Kidney (tissue), 13 donors: ENCODE measurements at regions not wholly inside any gene's neighbourhood (a gene's known extent, or its start where the extent isn't known, plus 50 kb on each side); places are given as distances from the start of the nearest gene placed in this dataset.

Experiments used
- DNase-seq, 5 donors: peaks; one replicate each; pipeline ENCODE4 v3.0.0-alpha.2; 2013 to 2020
- FAIRE-seq: peaks from 2 replicates; lab custom pipeline; 2012; peaks lifted over from hg19 to GRCh38; lab: Jason Lieb, UNC
- H3K27ac ChIP-seq, 2 donors: one replicate each; pipeline ENCODE4 v1.7.0; 2013; ENCODE audit warnings: low read depth in 2 of 2, low read length in 2 of 2, inconsistent platforms in 1 of 2
- H3K27me3 ChIP-seq: one replicate; pipeline ENCODE4 v1.7.1; 2013; ENCODE audit warnings: low read length, inconsistent platforms; ENCODE audit not compliant: control insufficient read depth, insufficient read depth
- H3K36me3 ChIP-seq, 3 donors: one replicate each; pipeline versions ENCODE4 v1.7.0 to v1.7.1; 2013; ENCODE audit warnings: low read length in 3 of 3, control low read depth in 1 of 3, inconsistent platforms in 1 of 3; ENCODE audit not compliant: insufficient read depth in 3 of 3, control insufficient read depth in 2 of 3
- H3K4me1 ChIP-seq, 3 donors: one replicate each; pipeline versions ENCODE4 v1.7.0 to v1.7.1; 2013; ENCODE audit warnings: low read length in 3 of 3, inconsistent platforms in 1 of 3, low read depth in 1 of 3; ENCODE audit not compliant: control insufficient read depth in 2 of 3, insufficient read depth in 2 of 3
- H3K4me3 ChIP-seq, 3 donors: one replicate each; pipeline versions ENCODE4 v1.7.0 to v1.8.1; 2013; ENCODE audit warnings: low read length in 3 of 3, control low read depth in 1 of 3, inconsistent platforms in 1 of 3
- H3K9ac ChIP-seq, 3 donors: one replicate each; pipeline versions ENCODE4 v1.7.0 to v1.7.1; 2013; ENCODE audit warnings: low read length in 3 of 3, control low read depth in 1 of 3, inconsistent platforms in 1 of 3
- H3K9me3 ChIP-seq, 3 donors: one replicate each; pipeline versions ENCODE4 v1.7.0 to v1.7.1; 2013; ENCODE audit warnings: low read length in 3 of 3, control low read depth in 1 of 3, inconsistent platforms in 1 of 3; ENCODE audit not compliant: control insufficient read depth in 2 of 3, insufficient read depth in 1 of 3
- intact Hi-C: fragments of 100-400 bp; cut with DNase I; formaldehyde crosslinking; loops from one replicate; pipeline ENCODE4 v1.11.1; 2022
- TF ChIP-seq, protein P1 (sequence below): IDR thresholded peaks from 3 replicates; pipeline ENCODE4 v1.5.1; 2012; ENCODE audit warnings: mild to moderate bottlenecking, moderate library complexity, borderline replicate concordance; ENCODE audit not compliant: insufficient read depth; ENCODE audit errors: extremely low read depth
- donor health status: control.
- donor health status: control.
- donor health status: control.
- donor health status: control.
- donor health status: control.
- donor health status: DM: yes; HTN: yes; CAD: no.
- donor health status: Normal renal cell carcinoma (clear cell type).

- Histone ChIP-seq H3K4me3 (no peak overlapping the region), H3K9me3 (no peaks in the 10 kb centered on the region), H3K36me3 (no peaks in the 10 kb centered on the region), H3K27ac (no peak overlapping the region), H3K4me1 (no peaks in the 10 kb centered on the region), H3K27me3 (no peaks in the 10 kb centered on the region), H3K9ac (no peak overlapping the region)
- intact Hi-C loops: no loop called here
- FAIRE-seq (no peak), DNase-seq (no peak)
- TF ChIP-seq, protein P1, sequence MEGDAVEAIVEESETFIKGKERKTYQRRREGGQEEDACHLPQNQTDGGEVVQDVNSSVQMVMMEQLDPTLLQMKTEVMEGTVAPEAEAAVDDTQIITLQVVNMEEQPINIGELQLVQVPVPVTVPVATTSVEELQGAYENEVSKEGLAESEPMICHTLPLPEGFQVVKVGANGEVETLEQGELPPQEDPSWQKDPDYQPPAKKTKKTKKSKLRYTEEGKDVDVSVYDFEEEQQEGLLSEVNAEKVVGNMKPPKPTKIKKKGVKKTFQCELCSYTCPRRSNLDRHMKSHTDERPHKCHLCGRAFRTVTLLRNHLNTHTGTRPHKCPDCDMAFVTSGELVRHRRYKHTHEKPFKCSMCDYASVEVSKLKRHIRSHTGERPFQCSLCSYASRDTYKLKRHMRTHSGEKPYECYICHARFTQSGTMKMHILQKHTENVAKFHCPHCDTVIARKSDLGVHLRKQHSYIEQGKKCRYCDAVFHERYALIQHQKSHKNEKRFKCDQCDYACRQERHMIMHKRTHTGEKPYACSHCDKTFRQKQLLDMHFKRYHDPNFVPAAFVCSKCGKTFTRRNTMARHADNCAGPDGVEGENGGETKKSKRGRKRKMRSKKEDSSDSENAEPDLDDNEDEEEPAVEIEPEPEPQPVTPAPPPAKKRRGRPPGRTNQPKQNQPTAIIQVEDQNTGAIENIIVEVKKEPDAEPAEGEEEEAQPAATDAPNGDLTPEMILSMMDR: no peak
These were observed 764.8 kb upstream of the LRFN5 start for GRCh38 chr14:40841886-40842285.

DNA sequence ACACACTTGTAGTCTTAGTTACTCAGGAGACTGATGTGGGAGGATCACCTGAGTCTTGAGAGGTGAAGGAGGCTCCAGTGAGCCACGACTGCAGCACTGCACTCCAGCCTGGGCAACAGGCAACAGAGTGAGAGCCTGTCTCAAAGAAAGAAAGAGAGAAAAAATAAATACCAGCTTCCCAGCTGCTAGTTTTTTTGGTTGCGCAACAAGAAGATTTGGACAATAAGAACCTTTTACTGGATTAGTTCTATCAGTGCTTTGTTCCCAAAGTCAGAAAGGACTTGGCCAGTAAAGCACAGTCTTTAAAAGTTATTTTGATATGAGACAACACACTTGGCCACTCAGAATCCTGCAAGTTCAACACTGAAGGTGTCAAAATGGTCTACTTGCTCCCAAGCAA is 768.1 kb upstream of the LRFN5 start:
- Histone ChIP-seq H3K27ac (no peak overlapping the region), H3K9me3 (no peaks in the 10 kb centered on the region), H3K4me1 (no peaks in the 10 kb centered on the region), H3K9ac (no peak overlapping the region), H3K4me3 (no peak overlapping the region), H3K36me3 (no peaks in the 10 kb centered on the region), H3K27me3 (no peaks in the 10 kb centered on the region)
- TF ChIP-seq, protein P1: no peak
- no peak for FAIRE-seq
- intact Hi-C loops: no loop called here
- no peak for DNase-seq

GRCh38 chr14:40806471-40806870 is 800.2 kb upstream of the LRFN5 start:
- Histone ChIP-seq H3K9ac (no peak overlapping the region), H3K4me3 (no peak overlapping the region), H3K4me1 (no peaks in the 10 kb centered on the region), H3K9me3 (peaks cover 0 to 11% (median 0%) of the 10 kb centered on the region in 3 donors), H3K27ac (no peak overlapping the region), H3K36me3 (no peaks in the 10 kb centered on the region), H3K27me3 (no peaks in the 10 kb centered on the region)
- FAIRE-seq: no peak
- TF ChIP-seq, protein P1: no peak
- DNase-seq: no peak
- intact Hi-C loops: no loop called here

- no peaks in the 10 kb centered on the region for H3K36me3 ChIP-seq
- FAIRE-seq (peak; percentile 80), DNase-seq (peak in 1 of 5 donors; percentile 1)
- H3K27ac ChIP-seq: peak overlapping the region in 1 of 2 donors; percentile 86
- no peaks in the 10 kb centered on the region for H3K4me1 ChIP-seq
- TF ChIP-seq, protein P1: no peak
- no peak overlapping the region for H3K9ac ChIP-seq
- no peaks in the 10 kb centered on the region for H3K9me3 ChIP-seq
- no peaks in the 10 kb centered on the region for H3K27me3 ChIP-seq
- no peak overlapping the region for H3K4me3 ChIP-seq
- intact Hi-C loops: no loop called here
These were observed 810.5 kb upstream of the LRFN5 start for GRCh38 chr14:40796168-40796567.
